ENCODE measurements at regions not wholly inside any gene's neighbourhood (a gene's known extent, or its start where the extent isn't known, plus 50 kb on each side); places are given as distances from the start of the nearest gene placed in this dataset.
"Not testable (repeated sequence)": the region's sequence is repeated elsewhere in the genome, so short reads cannot be mapped to it uniquely, and the experiment has no call there.

DNA sequence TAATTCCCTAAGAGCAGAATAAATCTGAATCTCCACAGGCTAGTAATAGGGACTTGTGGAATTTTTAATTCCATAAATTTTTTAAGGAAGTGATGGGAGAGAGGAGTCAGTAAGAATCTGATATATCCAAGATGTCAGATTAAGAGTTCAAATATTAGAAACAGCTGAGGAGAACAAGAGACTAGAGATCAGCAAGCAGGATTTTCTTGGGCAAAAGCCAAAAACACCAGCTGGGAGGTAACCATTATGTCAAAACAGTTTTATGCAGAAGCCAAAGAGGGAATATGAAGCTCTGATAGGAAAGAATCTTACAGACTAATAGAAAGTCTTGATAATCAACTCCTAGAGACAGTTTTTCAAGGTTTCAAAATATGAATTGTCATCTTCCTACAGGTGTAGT lies 72.2 kb upstream of the RBPJ start:
- H3K4me3 ChIP-seq (ENCODE audit: low read depth, low read length, poor library complexity, severe bottlenecking): no peak overlapping the region
- no peak overlapping the region for H3K4me2 ChIP-seq (ENCODE audit: low read length)
- no peaks in the 10 kb centered on the region for H3K4me1 ChIP-seq (ENCODE audit: insufficient read depth, low read length, severe bottlenecking)
- no peak overlapping the region for H3K9ac ChIP-seq (ENCODE audit: low read length)
- no peaks in the 10 kb centered on the region for H4K20me1 ChIP-seq (ENCODE audit: insufficient read depth, low read length)
- no peak overlapping the region for H2AFZ ChIP-seq (ENCODE audit: low read length)
- no peaks in the 10 kb centered on the region for H3K27me3 ChIP-seq (ENCODE audit: insufficient read depth, low read length)
- H3K27ac ChIP-seq (ENCODE audit: low read depth, low read length, poor library complexity, severe bottlenecking): no peak overlapping the region
- H3K9me3 ChIP-seq (ENCODE audit: low read length): no peaks in the 10 kb centered on the region
- H3K79me2 ChIP-seq (ENCODE audit: insufficient read depth, low read length): no peaks in the 10 kb centered on the region
- no peaks in the 10 kb centered on the region for H3K9me2 ChIP-seq (ENCODE audit: low read depth, low read length)
- TF ChIP-seq EZH2 (IDR thresholded peaks at IDR 0.05; ENCODE audit: borderline replicate concordance, low read length): no peak
- TF ChIP-seq, protein P1, sequence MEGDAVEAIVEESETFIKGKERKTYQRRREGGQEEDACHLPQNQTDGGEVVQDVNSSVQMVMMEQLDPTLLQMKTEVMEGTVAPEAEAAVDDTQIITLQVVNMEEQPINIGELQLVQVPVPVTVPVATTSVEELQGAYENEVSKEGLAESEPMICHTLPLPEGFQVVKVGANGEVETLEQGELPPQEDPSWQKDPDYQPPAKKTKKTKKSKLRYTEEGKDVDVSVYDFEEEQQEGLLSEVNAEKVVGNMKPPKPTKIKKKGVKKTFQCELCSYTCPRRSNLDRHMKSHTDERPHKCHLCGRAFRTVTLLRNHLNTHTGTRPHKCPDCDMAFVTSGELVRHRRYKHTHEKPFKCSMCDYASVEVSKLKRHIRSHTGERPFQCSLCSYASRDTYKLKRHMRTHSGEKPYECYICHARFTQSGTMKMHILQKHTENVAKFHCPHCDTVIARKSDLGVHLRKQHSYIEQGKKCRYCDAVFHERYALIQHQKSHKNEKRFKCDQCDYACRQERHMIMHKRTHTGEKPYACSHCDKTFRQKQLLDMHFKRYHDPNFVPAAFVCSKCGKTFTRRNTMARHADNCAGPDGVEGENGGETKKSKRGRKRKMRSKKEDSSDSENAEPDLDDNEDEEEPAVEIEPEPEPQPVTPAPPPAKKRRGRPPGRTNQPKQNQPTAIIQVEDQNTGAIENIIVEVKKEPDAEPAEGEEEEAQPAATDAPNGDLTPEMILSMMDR (IDR thresholded peaks at IDR 0.05; ENCODE audit: low read length): no peak
- H3K36me3 ChIP-seq (ENCODE audit: insufficient read depth, low read length): no peaks in the 10 kb centered on the region
- no peaks in the 10 kb centered on the region for H3F3A ChIP-seq (ENCODE audit: insufficient read depth, low read length)

GRCh38 chr4:26252349-26253025 lies 68.3 kb upstream of the RBPJ start:
- Histone ChIP-seq H3K27me3 (ENCODE audit: insufficient read depth, low read length) (no peaks in the 10 kb centered on the region), H3K4me1 (ENCODE audit: insufficient read depth, low read length, severe bottlenecking) (no peaks in the 10 kb centered on the region), H3K4me3 (ENCODE audit: low read depth, low read length, poor library complexity, severe bottlenecking) (no peak overlapping the region), H3K27ac (ENCODE audit: low read depth, low read length, poor library complexity, severe bottlenecking) (no peak overlapping the region), H3K9ac (ENCODE audit: low read length) (no peak overlapping the region), H3K4me2 (ENCODE audit: low read length) (no peak overlapping the region), H2AFZ (ENCODE audit: low read length) (no peak overlapping the region), H3K79me2 (ENCODE audit: insufficient read depth, low read length) (no peaks in the 10 kb centered on the region), H4K20me1 (ENCODE audit: insufficient read depth, low read length) (no peaks in the 10 kb centered on the region), H3K9me3 (ENCODE audit: low read length) (no peaks in the 10 kb centered on the region), H3K36me3 (ENCODE audit: insufficient read depth, low read length) (no peaks in the 10 kb centered on the region), H3F3A (ENCODE audit: insufficient read depth, low read length) (no peaks in the 10 kb centered on the region), H3K9me2 (ENCODE audit: low read depth, low read length) (no peaks in the 10 kb centered on the region)
- TF ChIP-seq EZH2 (IDR thresholded peaks at IDR 0.05; ENCODE audit: borderline replicate concordance, low read length): no peak

DNA sequence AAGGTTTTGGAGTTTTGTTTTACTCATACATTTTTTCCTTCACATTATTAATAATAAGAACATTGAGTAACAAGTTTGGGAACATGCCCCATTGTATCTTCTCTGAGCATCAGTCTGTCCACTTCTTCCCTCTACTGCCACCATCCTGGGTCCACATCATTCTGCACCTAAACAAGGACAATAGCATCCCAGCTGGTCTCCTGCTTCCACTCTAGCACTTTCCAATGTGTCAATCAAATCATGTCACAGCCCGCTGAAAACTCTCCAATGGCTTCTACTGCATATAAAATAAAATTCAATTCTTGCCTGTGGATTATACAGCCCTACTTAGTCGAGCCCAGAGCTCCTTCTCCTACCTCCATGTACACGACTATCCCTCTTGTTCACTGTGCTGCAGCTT lies 66.8 kb upstream of the RBPJ start:
- Histone ChIP-seq H3K9me3 (ENCODE audit: low read length) (no peaks in the 10 kb centered on the region), H4K20me1 (ENCODE audit: insufficient read depth, low read length) (no peaks in the 10 kb centered on the region), H3K79me2 (ENCODE audit: insufficient read depth, low read length) (no peaks in the 10 kb centered on the region), H3K4me2 (ENCODE audit: low read length) (no peak overlapping the region), H3K9ac (ENCODE audit: low read length) (no peak overlapping the region), H3K27ac (ENCODE audit: low read depth, low read length, poor library complexity, severe bottlenecking) (no peak overlapping the region), H2AFZ (ENCODE audit: low read length) (no peak overlapping the region), H3K4me1 (ENCODE audit: insufficient read depth, low read length, severe bottlenecking) (no peaks in the 10 kb centered on the region), H3F3A (ENCODE audit: insufficient read depth, low read length) (no peaks in the 10 kb centered on the region), H3K9me2 (ENCODE audit: low read depth, low read length) (no peaks in the 10 kb centered on the region), H3K4me3 (ENCODE audit: low read depth, low read length, poor library complexity, severe bottlenecking) (no peak overlapping the region), H3K27me3 (ENCODE audit: insufficient read depth, low read length) (no peaks in the 10 kb centered on the region), H3K36me3 (ENCODE audit: insufficient read depth, low read length) (no peaks in the 10 kb centered on the region)
- no peak for TF ChIP-seq EZH2 (IDR thresholded peaks at IDR 0.05; ENCODE audit: borderline replicate concordance, low read length)
- TF ChIP-seq, protein P1 (IDR thresholded peaks at IDR 0.05; ENCODE audit: low read length): no peak

DNA sequence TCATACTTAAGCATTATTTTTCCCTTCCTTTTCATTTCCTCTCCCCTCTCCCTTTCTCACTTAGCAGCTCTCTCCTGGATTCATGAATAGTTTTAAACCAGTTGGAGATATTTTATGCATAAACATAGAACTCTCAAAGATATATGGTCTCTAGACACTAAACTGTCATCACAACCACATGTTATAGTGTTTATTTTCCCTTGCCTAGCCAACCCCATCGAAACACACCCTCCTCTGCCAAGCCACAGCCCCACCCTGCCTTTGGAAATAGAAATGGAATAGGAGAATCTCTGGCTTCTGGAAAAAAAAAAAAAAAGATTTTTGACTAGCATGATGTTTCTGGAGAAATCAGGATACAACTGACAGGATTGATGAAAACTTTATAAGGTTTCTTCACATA lies 64.8 kb upstream of the RBPJ start:
- Histone ChIP-seq H3K79me2 (ENCODE audit: insufficient read depth, low read length) (no peaks in the 10 kb centered on the region), H3F3A (ENCODE audit: insufficient read depth, low read length) (no peaks in the 10 kb centered on the region), H3K9ac (ENCODE audit: low read length) (no peak overlapping the region), H4K20me1 (ENCODE audit: insufficient read depth, low read length) (no peaks in the 10 kb centered on the region), H2AFZ (ENCODE audit: low read length) (no peak overlapping the region), H3K27ac (ENCODE audit: low read depth, low read length, poor library complexity, severe bottlenecking) (no peak overlapping the region), H3K9me2 (ENCODE audit: low read depth, low read length) (no peaks in the 10 kb centered on the region), H3K4me1 (ENCODE audit: insufficient read depth, low read length, severe bottlenecking) (no peaks in the 10 kb centered on the region), H3K4me2 (ENCODE audit: low read length) (no peak overlapping the region), H3K36me3 (ENCODE audit: insufficient read depth, low read length) (no peaks in the 10 kb centered on the region), H3K9me3 (ENCODE audit: low read length) (no peaks in the 10 kb centered on the region), H3K27me3 (ENCODE audit: insufficient read depth, low read length) (no peaks in the 10 kb centered on the region), H3K4me3 (ENCODE audit: low read depth, low read length, poor library complexity, severe bottlenecking) (no peak overlapping the region)
- TF ChIP-seq, protein P1 (IDR thresholded peaks at IDR 0.05; ENCODE audit: low read length): no peak
- TF ChIP-seq EZH2 (IDR thresholded peaks at IDR 0.05; ENCODE audit: borderline replicate concordance, low read length): no peak

- not testable (repeated sequence) for H3K27ac ChIP-seq (ENCODE audit: low read depth, low read length, poor library complexity, severe bottlenecking); H3K4me2 ChIP-seq (ENCODE audit: low read length); H3K9me3 ChIP-seq (ENCODE audit: low read length); H3K4me1 ChIP-seq (ENCODE audit: insufficient read depth, low read length, severe bottlenecking); H3K9me2 ChIP-seq (ENCODE audit: low read depth, low read length); H2AFZ ChIP-seq (ENCODE audit: low read length); H3K4me3 ChIP-seq (ENCODE audit: low read depth, low read length, poor library complexity, severe bottlenecking); H3K9ac ChIP-seq (ENCODE audit: low read length); H3K27me3 ChIP-seq (ENCODE audit: insufficient read depth, low read length); H3F3A ChIP-seq (ENCODE audit: insufficient read depth, low read length); H4K20me1 ChIP-seq (ENCODE audit: insufficient read depth, low read length); H3K79me2 ChIP-seq (ENCODE audit: insufficient read depth, low read length); H3K36me3 ChIP-seq (ENCODE audit: insufficient read depth, low read length)
Observed at GRCh38 chr4:26257444-26257843, 63.4 kb upstream of the RBPJ start.

Data from OCI-LY1 (cell line).